Breast epithelium (tissue), 3 donors: ENCODE measurements at regions not wholly inside any gene's neighbourhood (a gene's known extent, or its start where the extent isn't known, plus 50 kb on each side); places are given as distances from the start of the nearest gene placed in this dataset.

Source experiments
- POLR2A ChIP-seq: fragments of 450-650 bp; IDR thresholded peaks from one replicate; pipeline ENCODE4 v1.6.1; 2016; ENCODE audit warnings: antibody characterized with exemption, mild to moderate bottlenecking, moderate library complexity
- POLR2AphosphoS5 ChIP-seq, 3 donors: sonication (generic); formaldehyde crosslinking; IDR thresholded peaks; one replicate each; pipeline ENCODE4 v1.6.1; 2017; ENCODE audit warnings: antibody characterized with exemption in 3 of 3
- TF ChIP-seq, protein P1 (sequence below), 3 donors: fragments of 450-650 bp; IDR thresholded peaks; one replicate each; pipeline ENCODE4 v1.5.1; 2016 to 2017; ENCODE audit warnings: antibody characterized with exemption in 3 of 3, mild to moderate bottlenecking in 3 of 3, moderate library complexity in 3 of 3

DNA sequence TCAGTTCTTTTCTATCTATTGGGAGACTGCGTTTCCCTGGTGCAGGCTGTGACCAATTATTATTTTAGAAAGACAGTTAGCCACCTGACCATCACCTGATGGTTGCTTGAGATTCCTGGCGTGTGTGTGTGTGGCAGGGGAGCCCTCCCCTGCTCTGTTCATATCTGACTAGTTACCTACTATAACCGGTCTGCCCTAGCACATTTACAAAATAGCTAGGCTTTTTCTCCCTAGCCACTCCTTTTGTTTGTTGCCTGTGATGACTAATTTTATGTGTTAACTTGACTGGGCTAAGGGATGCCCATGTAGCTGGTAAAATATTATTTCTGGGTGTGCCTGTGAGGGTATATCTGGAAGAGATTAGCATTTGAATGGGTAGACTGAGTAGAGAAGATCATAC lies 76.9 kb downstream of the OLFM4 start:
- TF ChIP-seq POLR2AphosphoS5 (IDR thresholded peaks at IDR 0.05) (no peak), POLR2A (no peak)
- TF ChIP-seq, protein P1, sequence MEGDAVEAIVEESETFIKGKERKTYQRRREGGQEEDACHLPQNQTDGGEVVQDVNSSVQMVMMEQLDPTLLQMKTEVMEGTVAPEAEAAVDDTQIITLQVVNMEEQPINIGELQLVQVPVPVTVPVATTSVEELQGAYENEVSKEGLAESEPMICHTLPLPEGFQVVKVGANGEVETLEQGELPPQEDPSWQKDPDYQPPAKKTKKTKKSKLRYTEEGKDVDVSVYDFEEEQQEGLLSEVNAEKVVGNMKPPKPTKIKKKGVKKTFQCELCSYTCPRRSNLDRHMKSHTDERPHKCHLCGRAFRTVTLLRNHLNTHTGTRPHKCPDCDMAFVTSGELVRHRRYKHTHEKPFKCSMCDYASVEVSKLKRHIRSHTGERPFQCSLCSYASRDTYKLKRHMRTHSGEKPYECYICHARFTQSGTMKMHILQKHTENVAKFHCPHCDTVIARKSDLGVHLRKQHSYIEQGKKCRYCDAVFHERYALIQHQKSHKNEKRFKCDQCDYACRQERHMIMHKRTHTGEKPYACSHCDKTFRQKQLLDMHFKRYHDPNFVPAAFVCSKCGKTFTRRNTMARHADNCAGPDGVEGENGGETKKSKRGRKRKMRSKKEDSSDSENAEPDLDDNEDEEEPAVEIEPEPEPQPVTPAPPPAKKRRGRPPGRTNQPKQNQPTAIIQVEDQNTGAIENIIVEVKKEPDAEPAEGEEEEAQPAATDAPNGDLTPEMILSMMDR (IDR thresholded peaks at IDR 0.05) = no peak
